ENCODE measurements at regions not wholly inside any gene's neighbourhood (a gene's known extent, or its start where the extent isn't known, plus 50 kb on each side); places are given as distances from the start of the nearest gene placed in this dataset.

GRCh38 chr13:91085127-91085526 lies 262.4 kb upstream of the MIR17HG start:
- DNase-seq (ENCODE audit: low read depth), result no peak

- no peak for DNase-seq (ENCODE audit: low read depth)
Measured at GRCh38 chr13:91086936-91087716, 260.4 kb upstream of the MIR17HG start.

GRCh38 chr13:91097269-91097668 lies 250.2 kb upstream of the MIR17HG start:
- no peak for DNase-seq (ENCODE audit: low read depth)

DNA sequence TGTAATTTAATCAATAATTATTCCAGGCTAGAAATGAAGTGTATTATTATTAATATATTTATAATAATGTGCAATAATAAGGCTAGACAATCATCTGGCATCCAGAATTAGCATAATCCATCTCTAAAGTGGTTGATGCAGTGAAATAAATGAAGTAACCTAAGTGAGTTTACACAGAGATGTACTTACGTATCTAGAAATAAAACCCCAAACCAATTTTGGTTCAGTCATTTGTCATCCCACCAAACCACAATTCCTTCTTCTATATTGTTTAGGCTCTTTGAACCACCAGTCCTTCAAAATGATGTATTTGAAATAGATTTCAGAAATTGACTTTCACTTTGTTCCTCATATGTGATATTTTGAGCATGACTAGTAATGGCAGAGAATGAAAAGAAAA lies 247.6 kb upstream of the MIR17HG start:
- no peak for DNase-seq (ENCODE audit: low read depth)

- no peak for DNase-seq (ENCODE audit: low read depth)
Measured at GRCh38 chr13:91100944-91101343, 246.5 kb upstream of the MIR17HG start.

GRCh38 chr13:91101381-91101780 lies 246.1 kb upstream of the MIR17HG start:
- DNase-seq (ENCODE audit: low read depth), result no peak

DNA sequence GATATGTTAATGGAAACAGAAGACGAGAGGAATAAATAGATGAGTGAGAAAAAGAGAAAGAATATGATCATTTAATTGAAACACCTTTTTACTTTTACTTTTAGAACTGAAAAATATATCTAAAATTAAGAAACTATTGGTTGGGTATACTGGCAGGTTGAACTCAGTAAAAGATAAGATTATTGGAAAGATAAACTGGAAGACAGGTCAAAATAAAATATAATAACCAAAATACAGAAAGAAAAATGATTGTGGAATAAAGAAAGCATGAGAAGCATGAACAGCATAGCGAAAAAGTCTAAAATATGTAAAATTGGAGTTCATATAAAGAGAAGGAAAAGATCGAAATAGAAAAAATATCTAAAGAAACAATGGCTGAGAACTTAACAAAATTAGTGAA lies 242.2 kb upstream of the MIR17HG start:
- DNase-seq (ENCODE audit: low read depth), result no peak

DNA sequence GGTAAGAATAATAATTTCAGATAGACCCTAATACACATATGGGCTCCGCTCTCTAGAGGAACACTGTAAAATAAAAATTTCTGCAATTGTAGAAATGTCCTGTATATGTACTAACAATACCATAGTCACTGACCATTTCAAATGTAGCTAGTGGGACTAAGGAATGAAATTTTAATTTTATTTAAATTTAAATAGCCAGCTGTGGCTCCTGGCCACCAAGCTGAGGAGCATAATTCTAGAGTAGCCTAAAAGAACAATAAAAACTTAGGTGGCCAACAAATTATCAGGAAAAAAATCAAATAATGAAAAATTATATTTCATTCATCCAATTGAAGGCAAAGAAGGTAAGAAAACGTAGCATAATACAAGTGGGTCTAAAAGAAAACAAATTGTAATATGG lies 240.9 kb upstream of the MIR17HG start:
- no peak for DNase-seq (ENCODE audit: low read depth)

DNA sequence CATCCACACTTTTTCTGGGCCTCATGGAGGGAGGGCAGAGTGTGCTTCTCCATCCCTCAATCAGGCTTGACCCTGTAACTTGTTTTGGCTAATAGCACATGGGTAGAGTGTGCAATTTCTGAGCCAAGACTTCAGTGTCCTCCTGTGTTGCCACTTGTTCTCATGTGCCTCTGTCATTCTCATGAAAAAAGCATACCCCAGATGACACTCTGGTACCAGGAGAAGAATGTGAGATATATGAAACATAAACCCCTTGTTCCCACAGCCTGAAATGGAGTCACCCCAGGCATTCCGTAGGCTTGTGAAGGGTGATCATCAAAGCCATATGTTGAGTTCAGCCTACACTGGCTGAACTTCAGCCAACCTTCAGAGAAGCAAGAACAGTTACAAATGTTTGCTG lies 239.2 kb upstream of the MIR17HG start:
- DNase-seq (ENCODE audit: low read depth), result no peak

- no peak for DNase-seq (ENCODE audit: low read depth)
Measured at GRCh38 chr13:91111476-91112200, 235.8 kb upstream of the MIR17HG start.

- no peak for DNase-seq (ENCODE audit: low read depth)
Measured at GRCh38 chr13:91112201-91112923, 235.1 kb upstream of the MIR17HG start.

- DNase-seq (ENCODE audit: low read depth), result no peak
Measured at GRCh38 chr13:91112924-91113277, 234.6 kb upstream of the MIR17HG start.

GRCh38 chr13:91115776-91116175 lies 231.7 kb upstream of the MIR17HG start:
- DNase-seq (ENCODE audit: low read depth), result no peak

DNA sequence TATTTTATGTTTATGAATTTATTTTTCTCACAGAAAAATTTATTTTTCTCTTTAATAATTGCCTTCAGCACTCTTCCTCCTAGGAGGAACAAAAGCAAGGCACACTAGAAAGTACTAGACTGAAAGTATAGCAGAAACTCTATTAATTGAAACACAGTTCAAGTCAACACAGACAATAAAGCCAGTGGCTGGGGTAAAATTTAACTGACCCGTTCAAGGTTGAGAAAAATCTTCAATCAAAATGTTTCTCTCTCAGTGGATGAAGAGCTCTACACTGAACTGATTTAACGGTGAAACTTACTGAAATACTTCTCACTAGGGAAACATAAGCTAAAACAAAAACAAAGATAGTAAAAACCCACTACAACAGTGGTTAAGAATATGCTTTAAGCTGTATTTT lies 230.1 kb upstream of the MIR17HG start:
- no peak for DNase-seq (ENCODE audit: low read depth)

DNA sequence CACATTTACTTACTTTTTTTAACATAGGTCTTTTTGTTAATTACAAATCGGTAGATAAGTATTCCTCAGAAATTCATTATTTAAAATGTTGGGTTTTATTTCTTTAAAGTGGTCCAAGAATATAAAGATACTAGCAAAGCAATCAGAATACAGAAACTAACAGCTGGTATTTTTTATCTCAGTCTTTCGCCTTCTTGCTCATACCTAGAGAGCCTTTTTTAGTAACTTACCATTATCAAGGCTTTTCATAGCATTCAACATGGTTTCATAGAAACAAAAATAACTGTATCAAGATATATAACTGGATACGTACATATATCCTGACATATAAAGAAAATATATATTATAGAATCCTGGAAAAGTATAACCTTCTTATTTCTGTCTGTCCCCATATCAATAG lies 227.8 kb upstream of the MIR17HG start:
- DNase-seq (ENCODE audit: low read depth), result no peak

- no peak for DNase-seq (ENCODE audit: low read depth)
Measured at GRCh38 chr13:91122766-91123165, 224.7 kb upstream of the MIR17HG start.

DNA sequence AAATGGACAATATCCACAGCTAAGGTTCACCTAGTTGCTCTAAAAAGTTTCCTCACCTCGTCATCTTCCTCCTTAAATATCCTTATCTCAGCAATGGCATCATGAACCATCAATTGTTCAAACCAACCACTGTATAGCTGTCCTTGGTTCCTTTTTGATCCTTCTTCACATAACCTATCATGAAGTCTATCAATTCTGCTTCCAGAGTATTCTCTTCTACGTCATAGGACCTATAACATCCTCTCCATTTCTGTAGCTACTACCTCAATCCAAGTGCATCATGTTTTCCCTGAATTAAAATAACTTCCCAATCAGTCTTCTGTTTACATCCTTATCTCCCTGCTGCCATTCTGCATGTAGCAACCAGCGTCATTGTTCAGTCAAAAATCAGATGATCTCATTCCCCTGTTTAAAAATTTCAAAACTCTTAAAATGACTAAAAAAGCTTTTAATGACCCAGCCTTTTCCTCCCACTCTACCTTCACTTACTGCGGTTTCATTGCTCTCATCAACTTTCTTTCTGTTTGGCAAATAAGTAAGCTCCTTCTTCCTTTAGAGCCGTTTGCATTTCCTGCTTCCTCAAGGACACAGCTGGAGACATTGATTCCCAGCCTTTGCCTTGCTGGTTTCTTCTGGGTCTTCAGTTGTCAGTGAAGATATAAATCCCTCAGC lies 223.9 kb upstream of the MIR17HG start:
- DNase-seq (ENCODE audit: low read depth), result no peak

GRCh38 chr13:91126806-91127205 lies 220.7 kb upstream of the MIR17HG start:
- no peak for DNase-seq (ENCODE audit: low read depth)

GRCh38 chr13:91127995-91128394 lies 219.5 kb upstream of the MIR17HG start:
- DNase-seq (ENCODE audit: low read depth), result no peak

- no peak for DNase-seq (ENCODE audit: low read depth)
Measured at GRCh38 chr13:91132381-91132780, 215.1 kb upstream of the MIR17HG start.

- DNase-seq (ENCODE audit: low read depth), result no peak
Measured at GRCh38 chr13:91132786-91133185, 214.7 kb upstream of the MIR17HG start.
